Heart left ventricle (tissue), 16 donors: ENCODE measurements at regions not wholly inside any gene's neighbourhood (a gene's known extent, or its start where the extent isn't known, plus 50 kb on each side); places are given as distances from the start of the nearest gene placed in this dataset.

Experiments
- ATAC-seq, 4 donors: fragments of 200-7000 bp; cut with Tn5 transposase; one replicate each; pipeline ENCODE4 v1.9.1; 2020 to 2022; ENCODE audit warnings: moderate library complexity in 4 of 4, mild to moderate bottlenecking in 3 of 4, moderate number of reproducible peaks in 1 of 4
- DNase-seq, 5 donors: peaks; one replicate each; pipeline ENCODE4 v3.0.0-alpha.2; 2020
- H3K27ac ChIP-seq, 12 donors: fragments of 200-600 bp; sonication (generic) in 4 of 12; one replicate each; pipeline versions ENCODE4 v1.5.0 to v1.8.0; 2016 to 2022; ENCODE audit warnings: mild to moderate bottlenecking in 2 of 12
- H3K27me3 ChIP-seq, 9 donors: fragments of 200-600 bp; sonication (generic) in 2 of 9; one replicate each; pipeline versions ENCODE4 v1.5.1 to v1.8.0; 2016 to 2022; ENCODE audit warnings: mild to moderate bottlenecking in 3 of 9
- H3K36me3 ChIP-seq, 9 donors: fragments of 200-600 bp; sonication (generic) in 2 of 9; one replicate each; pipeline versions ENCODE4 v1.5.0 to v1.8.0; 2018 to 2022; ENCODE audit warnings: mild to moderate bottlenecking in 2 of 9
- H3K4me1 ChIP-seq, 12 donors: fragments of 200-600 bp; sonication (generic) in 4 of 12; one replicate each; pipeline versions ENCODE4 v1.5.0 to v1.8.0; 2016 to 2022; ENCODE audit warnings: mild to moderate bottlenecking in 3 of 12
- H3K4me3 ChIP-seq, 12 donors: fragments of 200-600 bp; sonication (generic) in 4 of 12; one replicate each; pipeline versions ENCODE4 v1.5.0 to v1.8.0; 2017 to 2022; ENCODE audit warnings: mild to moderate bottlenecking in 9 of 12, moderate library complexity in 4 of 12
- H3K9me3 ChIP-seq, 12 donors: fragments of 200-600 bp; sonication (generic) in 4 of 12; one replicate each; pipeline versions ENCODE4 v1.5.0 to v1.8.0; 2016 to 2022; ENCODE audit warnings: mild to moderate bottlenecking in 1 of 12
- CTCF ChIP-seq, 12 donors: fragments of 200-600 bp; sonication (generic) in 4 of 12; IDR thresholded peaks; one replicate each; pipeline versions ENCODE4 v1.5.0 to v1.8.0; 2018 to 2022; ENCODE audit warnings: antibody characterized with exemption in 12 of 12, mild to moderate bottlenecking in 5 of 12
- POLR2A ChIP-seq, 2 donors: fragments of 450-650 bp; IDR thresholded peaks; one replicate each; pipeline ENCODE4 v1.6.1; 2017; ENCODE audit warnings: antibody characterized with exemption in 2 of 2, mild to moderate bottlenecking in 2 of 2, moderate library complexity in 2 of 2
- WGBS, 4 donors: extraction: QIAGEN DNeasy Blood & Tissue Kit in 2 of 4; methylation state at CpG; one replicate each; pipeline versions ENCODE4 v1.1.5 to v1.1.7; 2013 to 2018; 5-methylcytosine and 5-hydroxymethylcytosine counted together
- intact Hi-C, 10 donors: fragments of 100-400 bp; cut with DNase I; formaldehyde crosslinking; loops; one replicate each; pipeline versions ENCODE4 v1.11.1 to v1.14.2; 2022
- donor health status: ischemic (EF 13 %, LVEDD 7.1; RV severe dilation, severe dysfunction).
- donor health status: healthy with polysubstance abuse.
- donor health status: DM: no; HTN: yes; CAD: no.
- donor health status: DM: no; HTN: no; CAD: no.
- donor health status: ischemic (EF 25% LVEDD 6.9; RV normal size, moderate dysfunction).
- donor health status: ischemic (EF 25% LVEDD 5.7; RV mildly dilated, moderate dysfunction).
- donor health status: healthy.
- donor health status: DM: yes; HTN: yes; CAD: no.
- donor health status: ischemic (EF 35%, LVEDD 5.7; RV mildly dilated, moderate dysfunction).
- donor health status: nonischemic (EF 11% LVEDD 7.7; RV severe dilation, severe dysfunction).
- donor health status: DM: yes; HTN: yes; CAD: no.
- donor health status: PGD.
- donor health status: ischemic (EF 29% LVEDD 5.4; RV normal size, mild dysfunction).
- donor health status: nonischemic (EF 23%, LVEDD 6.1; RV moderate dilation, normal function).

GRCh38 chr10:106473129-106473685 is 691.3 kb downstream of the SORCS1 start:
- Histone ChIP-seq H3K36me3 (no peaks in the 10 kb centered on the region), H3K4me3 (no peak overlapping the region), H3K4me1 (no peaks in the 10 kb centered on the region), H3K27ac (no peak overlapping the region), H3K9me3 (peaks cover 0 to 7% (median 0%) of the 10 kb centered on the region in 12 donors), H3K27me3 (no peaks in the 10 kb centered on the region)
- no peak for DNase-seq
- intact Hi-C loops: no loop called here
- 72 to 89% (median 82%) methylated on average over 3 of the region's 3 CpGs for WGBS, 4 donors
- no peak for ATAC-seq
- TF ChIP-seq CTCF (IDR thresholded peaks at IDR 0.05): no peak
- no peak for TF ChIP-seq POLR2A (IDR thresholded peaks at IDR 0.05)

DNA sequence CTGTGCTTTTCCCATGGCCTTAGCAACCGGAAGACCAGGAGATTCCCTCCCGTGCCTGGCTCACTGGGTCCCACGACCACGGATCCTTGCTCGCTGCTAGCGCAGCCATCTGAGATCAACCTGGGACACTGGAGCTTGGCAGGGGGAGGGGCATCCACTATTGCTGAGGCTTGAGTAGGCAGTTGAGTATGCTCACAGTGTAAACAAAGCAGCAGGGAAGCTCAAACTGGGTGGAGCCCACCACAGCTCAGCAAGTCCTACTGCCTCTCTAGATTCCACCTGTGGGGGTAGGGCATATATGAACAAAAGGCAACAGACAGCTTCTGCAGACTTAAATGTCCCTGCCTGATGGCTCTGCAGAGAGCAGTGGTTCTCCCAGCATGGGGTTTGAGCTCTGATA is 697.0 kb downstream of the SORCS1 start:
- H3K4me1 ChIP-seq: no peaks in the 10 kb centered on the region
- WGBS, 4 donors: 89 to 92% (median 90%) methylated on average over 6 of the region's 6 CpGs
- ATAC-seq (no peak), DNase-seq (no peak)
- H3K27ac ChIP-seq: no peak overlapping the region
- H3K9me3 ChIP-seq: peaks cover 0 to 7% (median 0%) of the 10 kb centered on the region in 12 donors
- H3K36me3 ChIP-seq: no peaks in the 10 kb centered on the region
- TF ChIP-seq POLR2A (IDR thresholded peaks at IDR 0.05) (no peak), CTCF (IDR thresholded peaks at IDR 0.05) (no peak)
- no peaks in the 10 kb centered on the region for H3K27me3 ChIP-seq
- H3K4me3 ChIP-seq: no peak overlapping the region
- intact Hi-C loops: no loop called here

DNA sequence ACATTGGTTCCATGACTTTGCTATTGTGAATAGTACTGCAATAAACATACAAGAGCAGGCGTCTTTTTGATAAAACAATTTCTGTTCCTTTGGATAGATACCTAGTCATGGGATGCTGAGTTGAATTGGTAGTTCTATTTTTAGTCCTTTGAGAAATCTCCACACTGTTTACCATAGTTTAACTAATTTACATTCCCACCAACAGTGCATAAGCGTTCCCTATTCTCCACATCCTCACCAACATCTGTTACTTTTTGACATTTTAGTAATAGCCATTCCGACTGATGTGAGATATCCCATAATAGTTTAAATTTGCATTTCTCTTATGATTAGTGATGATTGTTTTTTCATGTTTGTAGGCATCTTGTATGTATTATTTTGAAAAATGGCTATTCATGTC is 707.0 kb downstream of the SORCS1 start:
- Histone ChIP-seq H3K27ac (no peak overlapping the region), H3K36me3 (no peaks in the 10 kb centered on the region), H3K9me3 (peaks cover 0 to 6% (median 0%) of the 10 kb centered on the region in 12 donors), H3K4me3 (no peak overlapping the region), H3K4me1 (no peaks in the 10 kb centered on the region), H3K27me3 (no peaks in the 10 kb centered on the region)
- intact Hi-C loops: no loop called here
- ATAC-seq (no peak), DNase-seq (no peak)
- WGBS, 4 donors: 82 to 84% (median 82%) methylated on average over 3 of the region's 3 CpGs
- TF ChIP-seq CTCF (IDR thresholded peaks at IDR 0.05) (no peak), POLR2A (IDR thresholded peaks at IDR 0.05) (no peak)

DNA sequence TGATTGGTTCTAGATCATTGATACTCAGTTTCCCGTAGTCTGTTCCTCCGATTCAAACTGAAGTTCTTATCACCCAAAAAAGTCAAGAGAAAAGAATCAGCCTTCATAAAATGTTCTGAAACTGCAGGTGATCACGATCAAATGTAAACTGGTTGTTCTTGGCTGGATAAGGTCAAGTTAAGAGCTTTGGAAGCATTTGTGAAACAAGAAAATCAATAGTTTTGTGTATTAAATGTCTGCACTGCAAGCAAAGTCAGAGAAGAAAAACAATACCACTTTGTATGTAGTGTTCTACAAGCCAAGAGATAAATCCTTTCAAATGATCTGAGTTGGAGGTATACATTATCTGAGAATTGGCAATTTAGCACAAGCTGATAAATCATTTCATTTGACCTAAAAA is 710.3 kb downstream of the SORCS1 start:
- TF ChIP-seq POLR2A (IDR thresholded peaks at IDR 0.05) (no peak), CTCF (IDR thresholded peaks at IDR 0.05) (no peak)
- H3K4me1 ChIP-seq: no peaks in the 10 kb centered on the region
- intact Hi-C loops: no loop called here
- no peak overlapping the region for H3K27ac ChIP-seq
- ATAC-seq (no peak), DNase-seq (no peak)
- no peaks in the 10 kb centered on the region for H3K27me3 ChIP-seq
- 80 to 87% (median 86%) methylated on average over 3 of the region's 3 CpGs for WGBS, 4 donors
- H3K36me3 ChIP-seq: no peaks in the 10 kb centered on the region
- H3K9me3 ChIP-seq: peaks cover 0 to 6% (median 0%) of the 10 kb centered on the region in 12 donors
- no peak overlapping the region for H3K4me3 ChIP-seq
